ENCODE measurements at regions not wholly inside any gene's neighbourhood (a gene's known extent, or its start where the extent isn't known, plus 50 kb on each side); places are given as distances from the start of the nearest gene placed in this dataset.

DNA sequence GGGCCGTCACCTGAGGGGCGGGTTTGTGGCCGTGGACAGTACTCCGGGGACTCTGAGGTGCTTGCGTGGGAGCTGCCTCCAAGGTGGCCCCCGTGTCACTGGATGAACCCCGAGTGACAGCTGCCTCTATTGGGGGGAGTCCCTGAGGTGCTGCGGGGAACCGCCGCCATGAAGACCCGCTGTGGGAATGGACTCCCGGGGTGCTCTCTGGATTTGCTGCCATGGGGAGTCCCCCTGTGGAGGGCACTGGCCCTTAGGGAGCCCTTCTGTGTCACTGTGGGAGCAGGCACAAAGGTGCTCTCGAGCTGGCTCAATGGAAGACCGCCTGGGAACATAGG, 100.2 kb upstream of the CCL21 start:
- POLR2A ChIA-PET: no interaction called here
- CTCF ChIA-PET: no interaction called here
- no peaks in the 10 kb centered on the region for H3K36me3 Mint-ChIP-seq (ENCODE audit: low read depth)
- H3K27me3 Mint-ChIP-seq: peaks cover 74% of the 10 kb centered on the region
- DNase-seq (no peak), ATAC-seq (ENCODE audit: poor library complexity) (no peak)
- H3K4me1 ChIP-seq (ENCODE audit: insufficient read depth, low read length): peaks cover 2% of the 10 kb centered on the region
- intact Hi-C loops (cut with DNase I, micrococcal nuclease): no loop called here
- H3K27ac Mint-ChIP-seq: no peak overlapping the region
- peaks cover 27 to 35% of the 10 kb centered on the region in 2 experiments for H3K27me3 ChIP-seq (ENCODE audit: control insufficient read depth in 1 of 2, insufficient read depth in 2 of 2, low read length in 2 of 2)
- H3K4me3 ChIP-seq (ENCODE audit: low read length): no peak overlapping the region
- peaks cover 11 to 20% of the 10 kb centered on the region in 2 experiments for H3K9me3 ChIP-seq (ENCODE audit: control insufficient read depth in 1 of 2, insufficient read depth in 1 of 2, low read length in 2 of 2)
- peaks cover 10% of the 10 kb centered on the region for H3K9me3 Mint-ChIP-seq
- H3K4me3 Mint-ChIP-seq: no peak overlapping the region
- TF ChIP-seq, protein P1, sequence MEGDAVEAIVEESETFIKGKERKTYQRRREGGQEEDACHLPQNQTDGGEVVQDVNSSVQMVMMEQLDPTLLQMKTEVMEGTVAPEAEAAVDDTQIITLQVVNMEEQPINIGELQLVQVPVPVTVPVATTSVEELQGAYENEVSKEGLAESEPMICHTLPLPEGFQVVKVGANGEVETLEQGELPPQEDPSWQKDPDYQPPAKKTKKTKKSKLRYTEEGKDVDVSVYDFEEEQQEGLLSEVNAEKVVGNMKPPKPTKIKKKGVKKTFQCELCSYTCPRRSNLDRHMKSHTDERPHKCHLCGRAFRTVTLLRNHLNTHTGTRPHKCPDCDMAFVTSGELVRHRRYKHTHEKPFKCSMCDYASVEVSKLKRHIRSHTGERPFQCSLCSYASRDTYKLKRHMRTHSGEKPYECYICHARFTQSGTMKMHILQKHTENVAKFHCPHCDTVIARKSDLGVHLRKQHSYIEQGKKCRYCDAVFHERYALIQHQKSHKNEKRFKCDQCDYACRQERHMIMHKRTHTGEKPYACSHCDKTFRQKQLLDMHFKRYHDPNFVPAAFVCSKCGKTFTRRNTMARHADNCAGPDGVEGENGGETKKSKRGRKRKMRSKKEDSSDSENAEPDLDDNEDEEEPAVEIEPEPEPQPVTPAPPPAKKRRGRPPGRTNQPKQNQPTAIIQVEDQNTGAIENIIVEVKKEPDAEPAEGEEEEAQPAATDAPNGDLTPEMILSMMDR (IDR thresholded peaks at IDR 0.05): no peak
- H3K27ac ChIP-seq (ENCODE audit: low read depth in 1 of 2, low read length in 2 of 2): no peak overlapping the region
- H3K36me3 ChIP-seq (ENCODE audit: insufficient read depth, low read length): no peaks in the 10 kb centered on the region
- H3K4me1 Mint-ChIP-seq (ENCODE audit: low read depth): peaks cover 4% of the 10 kb centered on the region

DNA sequence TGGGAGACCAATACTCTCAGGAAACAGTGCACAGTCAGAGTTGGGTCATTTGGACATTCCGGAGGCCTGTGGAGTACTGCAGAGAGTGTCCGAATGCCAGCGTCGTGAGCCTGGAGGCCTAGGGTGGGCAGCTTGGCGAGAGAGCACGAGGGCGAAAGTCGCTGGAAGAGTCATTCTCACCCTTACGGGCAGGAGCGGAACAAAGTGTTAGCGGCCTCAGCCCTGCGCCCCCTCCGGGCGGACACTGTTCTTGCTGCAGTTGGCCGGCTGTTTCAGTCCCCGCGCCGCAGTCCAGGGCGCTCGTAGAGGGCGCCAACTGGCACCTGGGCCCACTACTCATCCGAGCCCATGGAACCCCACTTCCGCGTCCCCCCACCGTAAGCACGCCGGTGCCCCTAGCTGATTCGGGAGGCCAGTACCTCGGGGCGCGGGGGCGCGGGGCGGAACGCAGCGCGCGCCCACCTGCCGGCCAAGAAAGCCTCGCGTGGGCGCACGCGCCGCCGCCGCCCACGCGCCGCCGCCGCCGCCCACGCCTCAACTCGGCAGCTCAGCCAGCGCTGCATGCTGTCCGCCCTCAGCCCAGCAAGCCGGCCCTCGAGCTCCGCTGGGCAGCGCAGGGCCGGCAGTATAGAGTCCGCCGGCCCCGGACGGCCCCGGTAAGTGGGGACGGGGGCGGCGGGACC, 99.7 kb upstream of the CCL21 start:
- H3K36me3 Mint-ChIP-seq (ENCODE audit: low read depth): no peaks in the 10 kb centered on the region
- intact Hi-C loops (cut with DNase I, micrococcal nuclease): no loop called here
- Histone ChIP-seq H3K27ac (ENCODE audit: low read depth in 1 of 2, low read length in 2 of 2) (no peak overlapping the region), H3K9me3 (ENCODE audit: control insufficient read depth in 1 of 2, insufficient read depth in 1 of 2, low read length in 2 of 2) (peaks cover 11 to 25% of the 10 kb centered on the region in 2 experiments), H3K4me1 (ENCODE audit: insufficient read depth, low read length) (peaks cover 2% of the 10 kb centered on the region), H3K27me3 (ENCODE audit: control insufficient read depth in 1 of 2, insufficient read depth in 2 of 2, low read length in 2 of 2) (peaks cover 27 to 35% of the 10 kb centered on the region in 2 experiments), H3K36me3 (ENCODE audit: insufficient read depth, low read length) (no peaks in the 10 kb centered on the region), H3K4me3 (ENCODE audit: low read length) (no peak overlapping the region)
- no peak overlapping the region for H3K4me3 Mint-ChIP-seq
- ChIA-PET CTCF (no interaction called here), POLR2A (no interaction called here)
- H3K4me1 Mint-ChIP-seq (ENCODE audit: low read depth): peaks cover 4% of the 10 kb centered on the region
- no peak for DNase-seq
- H3K9me3 Mint-ChIP-seq: peaks cover 14% of the 10 kb centered on the region
- ATAC-seq (ENCODE audit: poor library complexity): no peak
- H3K27ac Mint-ChIP-seq: no peak overlapping the region
- TF ChIP-seq, protein P1 (IDR thresholded peaks at IDR 0.05): no peak
- peaks cover 78% of the 10 kb centered on the region for H3K27me3 Mint-ChIP-seq

DNA sequence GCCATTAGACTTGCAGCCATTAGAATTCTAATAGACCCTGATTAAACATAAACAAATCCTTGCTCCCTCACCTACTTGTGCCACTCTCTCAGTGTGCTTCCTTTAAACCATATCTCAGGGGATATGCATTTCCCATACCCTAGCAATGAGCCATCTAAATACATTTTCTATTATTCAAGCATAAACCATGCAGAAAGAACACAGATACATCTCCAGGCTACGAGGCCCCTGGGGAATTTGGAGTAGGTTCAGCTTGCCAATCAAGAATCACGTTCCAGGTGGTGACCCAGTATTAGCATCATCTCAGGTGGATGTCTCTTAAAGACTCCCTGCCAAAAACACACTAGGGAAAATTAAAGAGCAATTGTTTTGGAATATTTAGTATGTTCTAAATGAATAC, 93.0 kb upstream of the CCL21 start:
- no peak overlapping the region for H3K4me3 ChIP-seq (ENCODE audit: low read length)
- Mint-ChIP-seq H3K27me3 (peaks cover 65% of the 10 kb centered on the region), H3K4me3 (no peak overlapping the region), H3K27ac (no peak overlapping the region), H3K9me3 (peaks cover 12% of the 10 kb centered on the region), H3K4me1 (ENCODE audit: low read depth) (no peaks in the 10 kb centered on the region), H3K36me3 (ENCODE audit: low read depth) (no peaks in the 10 kb centered on the region)
- H3K27me3 ChIP-seq (ENCODE audit: control insufficient read depth in 1 of 2, insufficient read depth in 2 of 2, low read length in 2 of 2): peaks cover 8 to 14% of the 10 kb centered on the region in 2 experiments
- H3K4me1 ChIP-seq (ENCODE audit: insufficient read depth, low read length): no peaks in the 10 kb centered on the region
- intact Hi-C loops (cut with DNase I, micrococcal nuclease): no loop called here
- no peaks in the 10 kb centered on the region for H3K36me3 ChIP-seq (ENCODE audit: insufficient read depth, low read length)
- DNase-seq: no peak
- no peak overlapping the region for H3K27ac ChIP-seq (ENCODE audit: low read depth in 1 of 2, low read length in 2 of 2)
- TF ChIP-seq, protein P1 (IDR thresholded peaks at IDR 0.05): no peak
- peaks cover 0 to 18% of the 10 kb centered on the region in 2 experiments for H3K9me3 ChIP-seq (ENCODE audit: control insufficient read depth in 1 of 2, insufficient read depth in 1 of 2, low read length in 2 of 2)
- ATAC-seq (ENCODE audit: poor library complexity): no peak
- ChIA-PET CTCF (no interaction called here), POLR2A (no interaction called here)

All from CD4-positive, alpha-beta T cell (primary cell).